HG03095 (cell line): ENCODE measurements at regions not wholly inside any gene's neighbourhood (a gene's known extent, or its start where the extent isn't known, plus 50 kb on each side); places are given as distances from the start of the nearest gene placed in this dataset.

Experiments
- ATAC-seq: cut with Tn5 transposase; IDR thresholded peaks from one replicate; pipeline ENCODE4 v1.9.1; 2021; ENCODE audit warnings: moderate library complexity; ENCODE audit not compliant: unreplicated experiment

DNA sequence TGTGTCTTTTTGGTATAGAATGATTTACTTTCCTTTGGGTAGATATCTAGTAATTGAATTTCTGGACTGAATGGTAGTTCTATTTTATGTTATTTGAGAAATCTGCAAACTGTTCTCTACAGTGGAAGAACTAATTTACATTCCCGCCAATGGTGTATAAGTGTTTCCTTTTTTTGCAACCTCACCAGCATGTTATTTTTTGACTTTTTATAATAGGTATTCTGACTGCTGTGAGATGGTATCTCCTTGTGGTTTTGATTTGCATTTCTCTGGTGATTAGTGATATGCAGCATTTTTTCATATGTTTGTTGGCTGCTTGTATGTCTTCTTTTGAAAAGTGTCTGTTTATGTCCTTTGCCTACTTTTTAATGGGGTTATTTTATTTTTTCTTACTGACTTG lies 607.2 kb downstream of the OTOL1 start:
- no peak for ATAC-seq

DNA sequence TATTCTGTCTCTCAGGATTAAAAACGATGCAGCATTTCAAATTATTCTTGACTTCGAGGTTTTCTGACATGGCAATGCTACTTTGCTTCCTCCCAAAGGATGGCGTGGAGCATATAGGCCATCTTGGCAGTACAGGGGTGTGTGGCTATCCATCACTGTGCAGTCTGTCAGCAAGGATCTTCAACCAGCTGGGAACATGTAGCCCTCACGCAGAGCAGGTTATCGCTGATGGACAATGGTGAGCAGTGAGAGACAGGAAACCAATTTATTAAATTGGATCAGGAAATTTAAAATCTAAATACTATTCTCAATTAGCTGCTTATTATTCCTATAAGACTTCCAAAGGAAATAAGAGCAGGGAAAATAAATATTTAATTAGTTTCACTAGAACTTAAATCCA lies 615.3 kb downstream of the OTOL1 start:
- ATAC-seq = no peak

DNA sequence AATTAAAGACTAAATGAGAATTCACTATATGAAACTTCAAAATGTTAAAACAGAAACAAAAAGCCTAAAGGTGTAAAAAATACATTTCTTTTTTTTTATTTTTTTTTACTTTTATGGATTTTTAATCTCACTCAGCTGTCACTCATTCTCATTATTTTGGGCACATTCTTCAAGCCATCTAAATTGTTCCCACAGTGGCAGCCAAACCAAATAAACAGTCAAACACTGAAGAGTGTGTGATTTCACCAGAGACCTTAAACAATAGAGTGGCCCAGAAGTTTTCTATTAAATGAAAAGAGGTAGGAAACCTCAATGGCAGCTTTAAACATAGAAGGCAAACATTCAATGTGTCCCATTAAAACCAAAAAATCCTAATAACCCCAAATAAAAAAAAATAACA lies 616.1 kb downstream of the OTOL1 start:
- ATAC-seq = no peak

DNA sequence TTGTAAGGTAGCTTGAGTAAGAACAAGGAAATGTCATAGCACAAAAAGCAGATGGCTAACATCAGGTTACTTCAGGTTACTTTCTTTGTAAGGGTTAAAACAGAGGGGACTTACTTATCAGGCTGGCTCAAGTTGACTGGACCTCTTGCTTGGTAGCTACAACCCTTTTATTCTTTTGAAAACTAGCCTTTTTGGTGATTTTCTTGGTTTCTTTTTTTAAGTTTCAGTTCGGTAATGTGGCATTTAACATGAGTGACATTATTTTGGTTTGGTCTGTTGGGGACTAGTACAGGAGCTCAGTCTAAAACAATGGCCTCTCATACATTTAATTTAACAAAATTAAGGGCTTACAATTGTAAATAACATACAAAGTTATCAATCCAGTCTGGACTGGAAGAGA lies 621.4 kb downstream of the OTOL1 start:
- no peak for ATAC-seq

DNA sequence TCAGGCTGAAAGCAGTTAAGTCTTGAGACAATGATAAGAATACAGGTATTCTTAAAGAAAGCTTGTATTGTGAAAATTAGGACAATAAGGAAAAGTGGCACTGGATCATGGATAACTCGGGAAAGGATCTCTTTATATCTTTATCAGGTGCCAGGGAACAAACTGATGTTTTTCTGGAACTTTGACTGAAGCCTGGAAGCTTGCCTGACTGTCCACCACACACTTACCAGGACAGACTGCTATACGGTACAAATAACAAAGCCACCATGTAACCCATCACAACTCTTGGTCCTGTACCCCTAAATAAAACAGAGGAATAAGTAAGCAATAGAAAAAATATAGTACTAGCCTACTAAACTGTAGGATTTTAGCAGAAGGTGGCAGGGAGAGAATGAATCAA lies 623.0 kb downstream of the OTOL1 start:
- ATAC-seq = no peak

DNA sequence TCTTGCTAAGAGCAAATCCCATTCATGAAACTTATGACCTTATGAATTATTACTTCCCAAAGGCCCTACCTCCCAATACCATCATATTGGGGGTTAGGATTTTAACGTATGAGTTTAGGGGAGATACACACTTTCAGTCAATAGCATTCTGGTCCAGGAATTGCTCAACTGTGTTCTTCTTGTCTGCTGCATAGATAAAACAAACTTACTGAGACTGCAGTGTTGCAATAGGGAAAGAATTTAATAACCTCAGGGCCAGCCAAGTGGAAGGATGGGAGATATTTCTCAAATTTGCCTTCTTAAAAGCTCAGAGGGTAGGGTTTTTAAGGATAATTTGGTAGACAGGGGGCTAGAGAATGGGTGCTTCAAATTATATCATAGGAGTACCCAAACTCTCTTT lies 625.8 kb downstream of the OTOL1 start:
- no peak for ATAC-seq

DNA sequence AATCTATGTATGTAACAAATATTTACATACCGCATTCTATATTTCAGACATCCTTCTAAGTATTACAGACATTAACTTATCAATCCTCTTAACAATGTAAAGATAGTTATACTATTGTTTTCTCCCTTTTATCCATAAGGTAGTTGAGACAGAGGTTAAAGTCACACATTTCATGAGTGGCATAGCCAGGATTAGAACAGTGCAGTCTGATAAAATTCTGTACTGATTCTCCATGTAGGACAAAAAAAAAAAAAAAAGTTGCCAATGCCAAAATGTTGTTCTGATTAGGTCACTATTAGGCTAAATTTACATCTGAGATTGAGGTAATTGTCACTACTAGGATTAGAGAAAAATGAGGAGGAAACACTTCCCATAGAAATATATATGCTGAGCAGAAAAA lies 629.2 kb downstream of the OTOL1 start:
- no peak for ATAC-seq

DNA sequence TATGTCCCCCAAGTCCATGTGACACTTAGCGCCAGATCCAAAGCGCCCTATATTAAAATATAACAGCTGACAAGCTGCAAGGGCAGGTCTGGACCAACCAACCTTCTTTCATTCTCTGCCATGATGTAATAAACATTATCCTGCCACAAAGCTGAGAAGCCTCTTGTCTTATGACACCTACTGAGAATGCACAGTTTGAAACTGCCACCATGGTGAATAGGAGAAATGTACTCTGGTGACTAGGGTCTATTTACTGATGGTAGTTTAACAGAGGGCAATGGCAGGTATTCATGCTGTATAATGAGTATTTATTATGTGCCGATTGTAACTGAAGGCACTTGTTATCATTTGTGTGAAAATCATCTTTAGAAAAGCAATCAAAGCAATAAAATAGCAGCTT lies 634.0 kb downstream of the OTOL1 start:
- no peak for ATAC-seq

DNA sequence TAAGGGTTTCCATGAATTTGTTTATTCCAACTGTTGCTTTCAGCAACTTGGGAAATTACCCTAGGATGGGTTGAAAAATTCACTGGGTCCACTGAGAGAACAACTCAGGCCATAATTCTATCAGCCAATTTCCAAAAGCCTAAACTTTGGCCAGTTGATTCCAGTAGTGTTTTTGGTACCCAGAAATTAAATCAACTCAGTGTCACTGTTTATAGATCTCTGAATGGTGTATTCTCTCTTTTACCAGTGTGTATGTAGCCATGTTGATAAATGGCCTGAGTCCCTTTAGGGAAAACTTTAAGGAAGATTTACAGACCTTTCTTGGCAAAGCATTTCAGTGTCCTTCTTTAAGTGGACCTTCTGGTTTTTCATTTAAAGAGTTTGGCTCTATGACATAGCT lies 636.4 kb downstream of the OTOL1 start:
- ATAC-seq = no peak

DNA sequence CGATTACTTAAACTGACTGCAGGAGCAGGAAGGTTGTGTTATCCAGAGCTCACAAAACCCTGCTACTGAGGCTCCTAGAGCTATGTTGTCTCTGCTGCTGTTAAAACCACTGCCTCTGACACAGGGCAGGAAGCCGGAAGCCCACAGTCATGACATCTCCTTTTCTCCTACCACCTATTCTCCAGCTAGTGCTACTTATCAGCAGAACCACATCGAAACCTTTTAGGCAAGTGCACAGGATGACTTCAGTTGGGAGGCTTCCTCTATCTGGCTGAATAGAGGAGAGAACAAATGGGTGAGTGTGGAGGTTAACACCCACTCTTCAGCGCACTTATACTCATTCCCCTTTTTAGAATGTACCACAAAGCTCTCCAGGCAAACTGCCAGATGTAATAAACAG lies 638.0 kb downstream of the OTOL1 start:
- ATAC-seq = no peak

DNA sequence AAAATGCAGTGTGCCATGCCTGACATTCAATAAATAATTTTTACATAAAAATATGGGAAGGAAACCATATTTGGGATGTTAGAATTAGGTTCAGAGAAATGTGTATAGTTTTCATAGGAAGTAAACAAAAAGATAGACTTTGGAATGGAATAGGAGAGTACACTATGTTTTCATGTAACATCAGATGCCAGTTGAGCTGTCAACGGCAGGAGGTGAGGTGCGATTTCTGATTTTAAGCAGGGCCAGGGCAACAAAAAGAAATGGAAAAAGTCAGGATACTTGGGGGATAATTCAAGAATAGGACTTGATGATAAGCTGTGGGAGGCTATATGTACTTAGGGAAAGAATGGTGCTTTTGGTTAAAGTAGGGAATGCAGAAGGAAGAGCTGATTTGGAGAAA lies 639.5 kb downstream of the OTOL1 start:
- ATAC-seq = no peak

DNA sequence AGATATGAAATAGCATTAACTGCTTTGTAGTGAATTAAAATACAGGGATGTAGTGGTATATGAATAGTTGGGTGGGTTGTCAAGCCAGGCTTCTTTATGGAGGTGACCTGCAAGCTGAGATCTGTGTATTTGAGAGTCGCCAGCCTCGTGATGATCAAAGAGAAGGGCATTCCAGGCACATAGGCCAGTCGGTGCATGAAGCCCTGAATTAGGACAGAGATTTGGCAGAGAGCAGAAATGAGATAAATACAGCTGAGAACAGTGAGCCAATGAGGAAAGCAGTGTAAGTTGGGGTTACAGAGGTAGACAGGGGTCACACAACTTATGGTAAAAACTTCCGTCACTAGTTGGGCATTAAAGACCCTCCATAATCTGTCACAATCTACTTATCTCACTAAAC lies 641.9 kb downstream of the OTOL1 start:
- ATAC-seq = no peak

DNA sequence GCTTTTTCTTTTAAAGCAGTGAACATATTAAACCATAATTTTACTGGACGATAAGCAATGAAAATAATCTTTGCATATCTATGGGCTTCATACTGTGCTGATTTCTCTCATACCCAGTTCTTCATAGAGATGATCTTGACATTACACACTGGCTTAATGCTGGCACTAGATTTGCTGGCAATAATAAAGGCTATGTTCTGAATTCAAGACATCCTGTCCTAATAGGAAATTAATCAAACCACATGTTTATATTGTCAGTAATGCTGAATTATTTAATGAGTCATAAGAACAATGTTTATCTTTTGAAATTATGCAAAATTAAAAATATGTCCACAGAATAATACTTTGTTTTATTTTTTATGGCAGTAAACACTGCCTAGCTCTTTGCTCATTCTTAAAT lies 643.2 kb downstream of the OTOL1 start:
- no peak for ATAC-seq

DNA sequence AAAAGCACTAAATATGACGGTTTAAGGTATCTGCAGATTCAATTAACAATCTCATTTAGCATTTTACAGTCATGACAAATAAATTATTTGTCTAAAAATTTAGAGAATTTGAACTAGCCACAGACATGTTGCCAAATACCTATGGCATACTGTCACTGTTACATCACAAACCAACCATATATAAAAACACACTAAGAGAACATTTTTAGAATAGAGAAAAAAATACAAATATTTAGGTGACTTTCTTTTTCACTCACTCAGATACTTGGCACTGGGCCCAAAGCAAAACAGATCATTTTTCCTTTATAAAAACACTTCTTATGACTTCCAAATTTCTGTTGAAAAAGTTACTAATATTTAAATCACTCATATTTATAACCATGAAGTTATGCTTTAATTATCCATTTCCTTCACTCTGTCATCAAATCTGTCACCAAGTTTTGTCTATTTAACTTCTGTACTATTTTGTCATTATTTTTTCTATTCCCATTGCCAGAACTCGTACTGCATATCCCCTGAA lies 644.7 kb downstream of the OTOL1 start:
- no peak for ATAC-seq

DNA sequence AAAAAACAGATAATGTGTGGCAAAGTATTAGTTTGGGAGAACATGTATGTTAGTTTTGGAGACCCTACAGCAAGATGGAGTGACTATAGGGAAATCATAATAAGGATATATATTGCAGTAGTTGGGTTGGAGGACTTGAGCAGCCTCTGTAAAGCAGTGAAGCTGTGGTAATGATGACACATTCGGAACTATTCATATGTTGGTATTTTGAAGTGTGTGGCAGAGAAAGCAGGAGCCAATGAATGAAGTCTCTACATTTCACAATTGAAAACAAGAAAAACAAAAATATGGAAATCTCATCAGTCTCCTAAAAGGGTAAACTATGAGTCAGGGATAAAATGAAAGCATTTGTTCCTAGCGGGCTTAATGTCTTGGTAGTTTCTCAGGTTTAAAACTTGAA lies 645.9 kb downstream of the OTOL1 start:
- no peak for ATAC-seq

DNA sequence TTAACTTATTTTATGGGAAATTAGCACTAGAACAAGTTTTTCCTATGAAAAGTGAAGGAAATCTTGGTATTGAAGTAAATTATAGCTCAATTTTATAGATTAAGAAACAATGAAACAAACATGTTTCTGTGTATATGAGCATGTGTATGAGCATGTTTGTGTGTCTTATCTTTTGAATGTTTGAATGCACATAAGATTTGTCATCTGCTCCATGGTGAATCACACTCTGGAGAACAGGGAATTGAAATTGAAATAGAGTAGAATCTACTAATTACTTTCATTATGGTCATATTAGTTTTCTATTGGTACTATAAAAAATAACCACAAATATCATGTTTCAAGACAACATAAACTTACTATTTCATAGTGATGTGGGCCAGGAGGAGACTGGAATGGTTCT lies 646.6 kb downstream of the OTOL1 start:
- ATAC-seq = no peak

DNA sequence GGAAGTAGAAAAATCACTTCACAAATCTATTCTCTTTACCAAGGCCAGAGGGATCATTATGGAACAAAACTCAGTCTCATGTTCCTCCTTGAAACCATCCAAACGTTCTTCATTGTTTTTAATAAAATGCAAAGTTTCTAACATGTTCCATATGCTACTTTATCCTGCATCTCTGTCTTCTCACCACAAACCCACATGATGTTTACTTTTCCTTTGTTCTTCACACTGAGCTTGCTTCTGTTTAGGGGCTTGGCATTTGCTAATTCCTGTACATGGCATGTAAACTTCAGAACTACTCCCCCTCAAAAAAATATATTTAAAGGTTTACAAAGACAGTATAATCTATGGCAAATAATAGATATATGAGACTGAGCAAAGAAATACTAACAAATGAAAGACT lies 651.4 kb downstream of the OTOL1 start:
- no peak for ATAC-seq

DNA sequence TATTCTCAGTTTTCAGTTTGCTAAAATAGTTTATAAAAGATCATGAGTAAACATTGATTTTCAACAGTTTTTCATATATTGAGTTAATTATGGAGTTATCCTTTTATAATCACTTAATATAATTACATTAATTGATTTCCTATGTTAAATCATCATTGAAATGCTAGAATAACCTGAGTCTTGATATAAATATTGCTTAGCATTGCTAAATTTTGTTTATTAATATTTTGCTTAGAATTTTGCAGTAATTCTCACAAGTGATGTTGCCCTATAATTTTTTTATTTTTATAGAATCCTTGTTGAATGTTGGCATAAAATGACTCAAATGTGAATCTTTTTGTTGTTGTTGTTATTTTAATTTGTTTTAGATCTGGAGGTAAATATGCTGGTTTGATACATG lies 654.2 kb downstream of the OTOL1 start:
- ATAC-seq = no peak

DNA sequence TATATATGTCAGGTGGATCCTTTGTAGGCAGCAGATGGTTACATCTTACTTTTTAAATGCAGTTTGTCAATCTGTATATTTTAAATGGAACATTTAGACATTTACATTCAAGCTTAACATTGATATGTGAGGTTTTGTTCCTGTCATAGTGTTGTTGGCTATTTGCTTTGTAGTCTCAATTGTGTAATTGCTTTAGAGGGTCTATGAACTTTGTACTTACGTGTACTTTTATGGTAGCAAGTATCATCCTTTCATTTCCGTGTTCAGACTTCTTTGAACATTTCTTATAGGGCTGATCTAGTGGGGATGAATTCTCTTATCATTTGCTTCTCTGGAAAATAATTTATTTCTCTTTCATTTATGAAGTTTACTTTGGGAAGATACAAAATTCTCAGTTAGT lies 656.0 kb downstream of the OTOL1 start:
- ATAC-seq = no peak

DNA sequence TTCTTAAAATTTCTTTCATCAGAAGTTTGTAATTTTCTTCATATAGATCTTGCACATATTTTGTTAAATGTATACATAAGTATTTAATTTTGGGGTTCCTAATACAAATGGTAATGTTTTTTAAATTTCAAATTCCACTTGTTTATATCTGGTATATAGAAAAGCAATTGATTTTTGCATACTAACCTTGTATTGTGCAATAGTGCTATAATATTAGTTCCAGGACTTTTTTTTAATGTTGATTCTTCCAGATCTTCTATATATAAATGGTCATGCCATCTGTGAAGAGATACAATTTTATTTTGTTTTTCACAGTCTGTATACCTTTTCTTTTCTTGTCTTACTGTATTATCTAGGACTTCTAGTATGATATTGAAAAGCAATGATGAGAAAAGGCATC lies 665.0 kb downstream of the OTOL1 start:
- no peak for ATAC-seq

DNA sequence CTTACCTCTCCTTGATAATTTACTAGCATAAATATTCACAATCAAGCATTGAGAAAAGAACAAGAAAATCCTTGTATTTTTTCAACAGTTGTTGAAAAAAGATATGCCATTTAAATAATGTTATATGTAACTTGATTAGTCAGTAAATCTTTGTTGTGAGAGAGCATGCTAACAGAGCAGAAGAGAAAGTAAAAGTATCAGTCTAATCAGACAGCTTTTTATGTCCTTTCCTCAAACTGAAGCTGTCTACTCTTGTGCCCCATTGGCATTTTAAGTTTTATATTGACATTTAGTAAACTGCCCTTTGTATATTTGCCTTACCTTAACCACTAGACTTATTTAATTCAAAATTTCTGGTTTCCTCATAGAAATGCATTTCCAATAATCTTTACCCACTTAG lies 668.7 kb downstream of the OTOL1 start:
- ATAC-seq = no peak

DNA sequence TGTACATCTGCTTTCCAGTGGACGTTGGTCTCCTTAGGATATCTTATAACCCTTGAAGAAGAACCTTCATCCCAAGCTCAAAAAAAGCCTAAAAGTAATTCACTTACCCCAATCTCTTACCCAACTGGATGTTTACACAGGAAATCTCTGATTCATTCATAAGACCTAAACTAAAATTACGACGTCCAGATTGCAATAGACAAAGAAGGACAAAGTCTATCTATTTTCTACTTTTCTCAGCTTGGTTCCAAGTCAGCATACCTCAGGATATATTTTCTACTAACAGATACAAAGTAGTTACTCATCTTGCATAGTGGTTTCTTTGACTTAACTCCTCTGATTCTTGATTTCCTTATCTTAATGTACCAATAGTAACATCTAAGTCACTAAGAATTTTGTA lies 669.9 kb downstream of the OTOL1 start:
- no peak for ATAC-seq

DNA sequence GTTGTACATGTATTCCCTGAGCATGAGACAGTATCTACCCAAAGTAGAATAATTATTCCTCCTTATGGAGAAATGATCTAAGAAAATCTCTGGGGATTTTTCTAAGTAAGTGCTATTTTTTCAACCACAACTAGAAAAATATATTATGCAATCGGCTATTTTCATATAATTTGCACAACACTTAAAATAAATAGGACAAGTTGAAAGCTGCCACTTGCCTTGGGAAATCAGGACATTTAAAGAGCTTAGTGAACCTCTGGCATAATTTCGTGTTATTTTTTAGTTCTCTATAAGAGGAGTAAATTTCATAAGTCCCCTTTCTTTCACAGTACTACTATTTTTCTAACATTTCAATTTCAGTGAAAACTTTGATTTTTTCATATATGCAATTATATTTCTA lies 672.1 kb downstream of the OTOL1 start:
- no peak for ATAC-seq

DNA sequence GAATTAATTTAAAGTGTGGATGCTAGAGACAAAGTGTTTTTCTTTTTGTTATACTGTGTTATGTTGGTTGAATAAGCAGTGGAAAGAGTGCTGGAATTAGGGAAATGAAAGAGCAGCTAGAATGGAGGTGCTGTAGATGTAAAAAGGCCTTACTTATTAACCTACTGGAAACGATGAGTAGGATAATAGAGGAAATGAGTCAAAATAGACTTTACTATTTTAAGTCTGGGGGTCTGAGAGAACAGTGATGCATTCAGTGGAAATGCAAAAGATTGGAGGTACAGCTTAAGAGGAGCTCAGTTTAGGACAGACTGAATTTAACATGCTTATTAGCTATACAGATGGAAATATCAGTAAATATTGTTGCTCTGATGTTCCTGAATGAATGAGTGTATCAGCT lies 674.0 kb downstream of the OTOL1 start:
- ATAC-seq = no peak
